ENCODE measurements at regions not wholly inside any gene's neighbourhood (a gene's known extent, or its start where the extent isn't known, plus 50 kb on each side); places are given as distances from the start of the nearest gene placed in this dataset.
"Not testable (repeated sequence)": the region's sequence is repeated elsewhere in the genome, so short reads cannot be mapped to it uniquely, and the experiment has no call there.

DNA sequence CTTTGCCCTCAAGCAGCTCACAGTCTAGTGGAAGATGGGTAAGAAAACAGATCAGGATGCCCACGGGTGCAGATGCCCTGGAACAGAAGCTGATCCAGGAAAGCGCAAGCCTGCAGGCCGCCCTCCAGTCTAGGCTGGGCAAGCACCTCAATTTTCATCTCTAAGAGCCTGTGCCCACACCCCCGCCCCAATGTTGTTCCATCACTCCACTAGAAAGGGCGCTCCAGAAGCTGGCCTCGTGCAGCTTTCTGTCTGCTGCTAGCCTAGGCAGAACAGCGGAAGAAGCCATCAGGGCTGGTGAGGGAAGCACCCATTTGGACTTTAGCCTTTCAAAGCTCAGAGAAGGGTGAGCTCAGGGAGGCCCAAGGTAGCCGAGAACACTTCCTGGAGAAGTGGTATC is 527.1 kb downstream of the TP53TG3F start:
- DNase-seq; CTCF ChIA-PET; H3K9me3 ChIP-seq; H2AFZ ChIP-seq (ENCODE audit: low read depth); POLR2A ChIA-PET; H3K9ac ChIP-seq; H3K4me3 ChIP-seq (ENCODE audit: low read depth in 2 of 2, low read length in 1 of 2); H3K4me2 ChIP-seq; H3K4me1 ChIP-seq (ENCODE audit: control insufficient read depth in 1 of 2, insufficient read depth in 2 of 2, low read depth in 1 of 2, low read length in 1 of 2); H3K27ac ChIP-seq (ENCODE audit: low read depth in 2 of 2, low read length in 1 of 2); H3K79me2 ChIP-seq (ENCODE audit: insufficient read depth); H4K20me1 ChIP-seq (ENCODE audit: insufficient read depth); H3K9me2 ChIP-seq; H3K27me3 ChIP-seq (ENCODE audit: insufficient read depth); H3K36me3 ChIP-seq (replicated peaks in 1 of 2; ENCODE audit: control insufficient read depth in 1 of 2, insufficient read depth in 2 of 2, low read length in 1 of 2); H3F3A ChIP-seq (replicated peaks; ENCODE audit: insufficient read depth): not testable (repeated sequence)
- no CpG with 5 or more reads among the region's 8 CpGs for WGBS (ENCODE audit: low lambda C conversion rate)

DNA sequence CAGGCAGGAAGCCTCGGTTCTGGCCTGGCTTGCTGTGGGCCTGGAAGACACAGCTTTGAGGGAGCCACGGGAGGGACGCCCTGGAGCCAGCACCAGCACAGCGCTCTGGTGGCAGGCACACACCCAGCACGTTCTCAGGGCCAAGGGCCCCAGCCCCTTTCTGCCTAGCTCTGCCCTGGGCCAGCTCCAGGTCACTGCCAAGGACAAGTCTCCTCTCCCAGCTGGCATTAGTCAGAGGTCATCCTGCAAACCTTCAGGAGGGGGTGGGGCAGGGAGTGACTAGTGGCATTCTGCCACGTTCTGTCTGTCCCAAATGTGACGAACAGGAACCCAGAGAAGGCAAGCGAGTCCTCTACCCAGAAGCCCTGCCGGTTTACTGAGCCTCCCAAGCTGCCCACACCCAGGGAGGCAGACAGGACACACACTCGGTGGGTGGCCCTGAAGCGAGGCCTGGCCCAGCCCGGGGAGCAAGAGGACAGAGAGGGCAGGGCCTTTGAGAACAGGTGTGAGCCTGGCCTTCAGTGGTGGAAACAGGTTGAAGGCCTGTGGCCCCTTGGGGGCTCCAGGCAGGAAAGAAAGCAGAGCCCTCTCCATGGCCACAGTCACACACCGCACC is 528.0 kb downstream of the TP53TG3F start:
- H3K27me3 ChIP-seq (ENCODE audit: insufficient read depth); DNase-seq; POLR2A ChIA-PET; H3K9ac ChIP-seq; H3K27ac ChIP-seq (ENCODE audit: low read depth in 2 of 2, low read length in 1 of 2); H3K9me2 ChIP-seq; H4K20me1 ChIP-seq (ENCODE audit: insufficient read depth); H3K4me2 ChIP-seq; H3K9me3 ChIP-seq; H3K36me3 ChIP-seq (replicated peaks in 1 of 2; ENCODE audit: control insufficient read depth in 1 of 2, insufficient read depth in 2 of 2, low read length in 1 of 2); H3F3A ChIP-seq (replicated peaks; ENCODE audit: insufficient read depth); H3K4me3 ChIP-seq (ENCODE audit: low read depth in 2 of 2, low read length in 1 of 2); H3K79me2 ChIP-seq (ENCODE audit: insufficient read depth); H3K4me1 ChIP-seq (ENCODE audit: control insufficient read depth in 1 of 2, insufficient read depth in 2 of 2, low read depth in 1 of 2, low read length in 1 of 2); CTCF ChIA-PET; H2AFZ ChIP-seq (ENCODE audit: low read depth): not testable (repeated sequence)
- WGBS (ENCODE audit: low lambda C conversion rate) = no CpG with 5 or more reads among the region's 13 CpGs

DNA sequence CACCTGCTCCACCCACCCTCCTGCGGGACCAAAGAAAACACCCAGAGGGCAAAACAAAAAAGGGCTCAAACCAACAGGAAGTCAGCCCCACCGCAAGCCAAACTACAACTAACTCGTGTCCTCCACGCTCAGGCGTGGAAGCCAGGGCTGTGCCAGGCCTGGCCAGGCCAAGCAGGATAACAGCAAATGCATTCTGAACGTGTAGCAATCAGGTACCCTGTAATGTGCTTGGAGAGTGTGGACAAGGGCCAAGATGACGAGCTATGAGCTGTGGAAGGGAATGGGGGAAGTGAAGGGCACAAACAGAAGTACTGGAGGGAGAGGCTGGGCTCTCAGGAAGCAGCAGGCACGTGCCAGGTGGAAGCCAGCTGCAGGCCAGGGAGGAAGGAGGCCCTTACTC is 528.6 kb downstream of the TP53TG3F start:
- H3K27ac ChIP-seq (ENCODE audit: low read depth in 2 of 2, low read length in 1 of 2); H3K4me1 ChIP-seq (ENCODE audit: control insufficient read depth in 1 of 2, insufficient read depth in 2 of 2, low read depth in 1 of 2, low read length in 1 of 2); H3K27me3 ChIP-seq (ENCODE audit: insufficient read depth); H3K36me3 ChIP-seq (replicated peaks in 1 of 2; ENCODE audit: control insufficient read depth in 1 of 2, insufficient read depth in 2 of 2, low read length in 1 of 2); POLR2A ChIA-PET; CTCF ChIA-PET; H3K9ac ChIP-seq; DNase-seq; H3K9me3 ChIP-seq; H4K20me1 ChIP-seq (ENCODE audit: insufficient read depth); H2AFZ ChIP-seq (ENCODE audit: low read depth); H3K9me2 ChIP-seq; H3F3A ChIP-seq (replicated peaks; ENCODE audit: insufficient read depth); H3K79me2 ChIP-seq (ENCODE audit: insufficient read depth); H3K4me2 ChIP-seq; H3K4me3 ChIP-seq (ENCODE audit: low read depth in 2 of 2, low read length in 1 of 2): not testable (repeated sequence)
- WGBS (ENCODE audit: low lambda C conversion rate) = no CpG with 5 or more reads among the region's 8 CpGs

DNA sequence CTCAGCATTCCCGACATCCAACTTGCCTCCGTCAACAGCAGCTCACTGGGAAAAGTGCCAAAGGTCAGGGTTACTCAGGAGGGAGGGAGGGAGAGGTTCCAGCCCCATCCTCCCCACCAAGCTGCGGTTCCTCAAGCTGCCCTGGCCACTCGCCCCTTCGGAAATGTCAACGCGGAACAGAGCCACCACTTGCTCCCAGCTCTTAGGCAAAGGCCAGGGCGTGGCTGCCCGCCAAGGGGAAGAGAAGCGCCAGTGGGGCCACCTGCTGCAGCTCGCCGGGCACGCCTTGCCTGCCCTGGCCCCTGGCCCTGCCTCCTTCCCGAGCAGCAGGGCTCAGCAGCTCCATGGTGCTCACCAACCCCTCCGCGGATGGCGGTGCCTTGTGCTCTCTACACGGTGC is 531.1 kb downstream of the TP53TG3F start:
- H3K36me3 ChIP-seq (replicated peaks in 1 of 2; ENCODE audit: control insufficient read depth in 1 of 2, insufficient read depth in 2 of 2, low read length in 1 of 2); H3K79me2 ChIP-seq (ENCODE audit: insufficient read depth); H3K9ac ChIP-seq; CTCF ChIA-PET; H3K9me2 ChIP-seq; H3K27me3 ChIP-seq (ENCODE audit: insufficient read depth); POLR2A ChIA-PET; H3K4me2 ChIP-seq; H3K4me1 ChIP-seq (ENCODE audit: control insufficient read depth in 1 of 2, insufficient read depth in 2 of 2, low read depth in 1 of 2, low read length in 1 of 2); H2AFZ ChIP-seq (ENCODE audit: low read depth); DNase-seq; H3K9me3 ChIP-seq; H3K27ac ChIP-seq (ENCODE audit: low read depth in 2 of 2, low read length in 1 of 2); H3K4me3 ChIP-seq (ENCODE audit: low read depth in 2 of 2, low read length in 1 of 2); H3F3A ChIP-seq (replicated peaks; ENCODE audit: insufficient read depth); H4K20me1 ChIP-seq (ENCODE audit: insufficient read depth): not testable (repeated sequence)
- no CpG with 5 or more reads among the region's 18 CpGs for WGBS (ENCODE audit: low lambda C conversion rate)

DNA sequence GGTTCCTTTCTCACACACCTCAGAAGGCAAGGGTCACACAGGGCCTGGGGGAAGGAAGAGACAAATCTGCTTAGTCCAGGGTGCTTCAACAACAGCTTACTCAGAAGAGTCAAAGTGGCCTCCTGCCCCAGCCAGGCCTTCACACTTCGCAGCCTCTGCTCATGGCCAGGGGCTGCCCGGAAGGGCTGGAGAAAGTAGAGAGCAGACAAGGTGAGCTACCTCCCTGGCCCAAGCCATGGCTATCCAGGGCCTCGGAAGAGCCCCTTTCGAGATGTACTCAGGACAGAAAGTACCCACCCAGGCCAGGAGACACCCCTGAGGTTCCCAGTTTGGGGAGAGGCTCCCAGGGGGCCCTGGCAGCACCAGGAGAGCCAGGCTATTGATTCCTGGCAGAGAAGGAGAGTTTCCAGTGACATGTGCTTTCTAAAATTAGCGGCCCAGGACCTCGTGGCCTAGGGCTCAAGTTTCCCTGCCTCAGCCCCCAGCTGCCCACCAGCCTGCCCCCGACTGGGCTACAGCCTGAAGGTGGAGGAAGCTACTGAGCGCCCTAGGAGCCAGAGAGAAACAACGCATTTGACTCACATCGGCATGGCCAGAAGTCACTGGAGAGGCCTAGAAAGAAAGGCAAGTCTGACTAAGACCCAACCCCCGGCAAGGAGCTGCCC is 533.2 kb downstream of the TP53TG3F start:
- H4K20me1 ChIP-seq (ENCODE audit: insufficient read depth); H3K79me2 ChIP-seq (ENCODE audit: insufficient read depth); H3K36me3 ChIP-seq (replicated peaks in 1 of 2; ENCODE audit: control insufficient read depth in 1 of 2, insufficient read depth in 2 of 2, low read length in 1 of 2); H3K9me3 ChIP-seq; H3K9ac ChIP-seq; H2AFZ ChIP-seq (ENCODE audit: low read depth); H3F3A ChIP-seq (replicated peaks; ENCODE audit: insufficient read depth); H3K27me3 ChIP-seq (ENCODE audit: insufficient read depth); H3K9me2 ChIP-seq; H3K4me1 ChIP-seq (ENCODE audit: control insufficient read depth in 1 of 2, insufficient read depth in 2 of 2, low read depth in 1 of 2, low read length in 1 of 2); POLR2A ChIA-PET; H3K27ac ChIP-seq (ENCODE audit: low read depth in 2 of 2, low read length in 1 of 2); CTCF ChIA-PET; H3K4me3 ChIP-seq (ENCODE audit: low read depth in 2 of 2, low read length in 1 of 2); DNase-seq; H3K4me2 ChIP-seq: not testable (repeated sequence)
- 7% methylated on average over 9 of the region's 11 CpGs for WGBS (ENCODE audit: low lambda C conversion rate)

DNA sequence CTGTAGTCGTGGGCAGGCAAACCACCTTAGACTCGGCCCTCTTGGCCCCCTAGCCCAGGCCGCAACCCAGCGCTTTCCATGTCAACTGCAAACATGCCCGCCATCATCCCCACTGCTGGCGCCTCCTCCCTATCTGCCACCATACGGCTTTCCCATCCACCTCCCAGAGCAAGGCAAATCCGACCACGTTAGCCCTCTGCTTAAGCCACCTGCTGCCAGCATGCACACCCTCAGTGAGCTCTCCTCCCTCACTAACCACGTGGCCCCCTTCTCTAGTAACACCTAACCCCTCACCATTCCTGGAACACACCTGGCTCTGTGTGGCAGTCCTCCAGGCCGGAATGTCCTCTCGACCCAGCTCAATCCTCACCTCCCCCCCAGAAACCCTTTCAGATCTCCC is 534.8 kb downstream of the TP53TG3F start:
- H3K36me3 ChIP-seq (replicated peaks in 1 of 2; ENCODE audit: control insufficient read depth in 1 of 2, insufficient read depth in 2 of 2, low read length in 1 of 2); H3K4me1 ChIP-seq (ENCODE audit: control insufficient read depth in 1 of 2, insufficient read depth in 2 of 2, low read depth in 1 of 2, low read length in 1 of 2); H3K4me2 ChIP-seq; H3K27me3 ChIP-seq (ENCODE audit: insufficient read depth); DNase-seq; POLR2A ChIA-PET; H3K9me2 ChIP-seq; H4K20me1 ChIP-seq (ENCODE audit: insufficient read depth); CTCF ChIA-PET; H2AFZ ChIP-seq (ENCODE audit: low read depth); H3F3A ChIP-seq (replicated peaks; ENCODE audit: insufficient read depth); H3K4me3 ChIP-seq (ENCODE audit: low read depth in 2 of 2, low read length in 1 of 2); H3K9me3 ChIP-seq; H3K27ac ChIP-seq (ENCODE audit: low read depth in 2 of 2, low read length in 1 of 2); H3K9ac ChIP-seq; H3K79me2 ChIP-seq (ENCODE audit: insufficient read depth): not testable (repeated sequence)
- 2% methylated on average over 6 of the region's 12 CpGs for WGBS (ENCODE audit: low lambda C conversion rate)
